Kidney (tissue), 13 donors: ENCODE measurements at regions not wholly inside any gene's neighbourhood (a gene's known extent, or its start where the extent isn't known, plus 50 kb on each side); places are given as distances from the start of the nearest gene placed in this dataset.

Experiments
- DNase-seq, 5 donors: peaks; one replicate each; pipeline ENCODE4 v3.0.0-alpha.2; 2013 to 2020
- FAIRE-seq: peaks from 2 replicates; lab custom pipeline; 2012; peaks lifted over from hg19 to GRCh38; lab: Jason Lieb, UNC
- H3K27ac ChIP-seq, 2 donors: one replicate each; pipeline ENCODE4 v1.7.0; 2013; ENCODE audit warnings: low read depth in 2 of 2, low read length in 2 of 2, inconsistent platforms in 1 of 2
- H3K27me3 ChIP-seq: one replicate; pipeline ENCODE4 v1.7.1; 2013; ENCODE audit warnings: low read length, inconsistent platforms; ENCODE audit not compliant: control insufficient read depth, insufficient read depth
- H3K36me3 ChIP-seq, 3 donors: one replicate each; pipeline versions ENCODE4 v1.7.0 to v1.7.1; 2013; ENCODE audit warnings: low read length in 3 of 3, control low read depth in 1 of 3, inconsistent platforms in 1 of 3; ENCODE audit not compliant: insufficient read depth in 3 of 3, control insufficient read depth in 2 of 3
- H3K4me1 ChIP-seq, 3 donors: one replicate each; pipeline versions ENCODE4 v1.7.0 to v1.7.1; 2013; ENCODE audit warnings: low read length in 3 of 3, inconsistent platforms in 1 of 3, low read depth in 1 of 3; ENCODE audit not compliant: control insufficient read depth in 2 of 3, insufficient read depth in 2 of 3
- H3K4me3 ChIP-seq, 3 donors: one replicate each; pipeline versions ENCODE4 v1.7.0 to v1.8.1; 2013; ENCODE audit warnings: low read length in 3 of 3, control low read depth in 1 of 3, inconsistent platforms in 1 of 3
- H3K9ac ChIP-seq, 3 donors: one replicate each; pipeline versions ENCODE4 v1.7.0 to v1.7.1; 2013; ENCODE audit warnings: low read length in 3 of 3, control low read depth in 1 of 3, inconsistent platforms in 1 of 3
- H3K9me3 ChIP-seq, 3 donors: one replicate each; pipeline versions ENCODE4 v1.7.0 to v1.7.1; 2013; ENCODE audit warnings: low read length in 3 of 3, control low read depth in 1 of 3, inconsistent platforms in 1 of 3; ENCODE audit not compliant: control insufficient read depth in 2 of 3, insufficient read depth in 1 of 3
- intact Hi-C: fragments of 100-400 bp; cut with DNase I; formaldehyde crosslinking; loops from one replicate; pipeline ENCODE4 v1.11.1; 2022
- TF ChIP-seq, protein P1 (sequence below): IDR thresholded peaks from 3 replicates; pipeline ENCODE4 v1.5.1; 2012; ENCODE audit warnings: mild to moderate bottlenecking, moderate library complexity, borderline replicate concordance; ENCODE audit not compliant: insufficient read depth; ENCODE audit errors: extremely low read depth
- donor health status: control.
- donor health status: control.
- donor health status: control.
- donor health status: control.
- donor health status: control.
- donor health status: DM: yes; HTN: yes; CAD: no.
- donor health status: Normal renal cell carcinoma (clear cell type).

DNA sequence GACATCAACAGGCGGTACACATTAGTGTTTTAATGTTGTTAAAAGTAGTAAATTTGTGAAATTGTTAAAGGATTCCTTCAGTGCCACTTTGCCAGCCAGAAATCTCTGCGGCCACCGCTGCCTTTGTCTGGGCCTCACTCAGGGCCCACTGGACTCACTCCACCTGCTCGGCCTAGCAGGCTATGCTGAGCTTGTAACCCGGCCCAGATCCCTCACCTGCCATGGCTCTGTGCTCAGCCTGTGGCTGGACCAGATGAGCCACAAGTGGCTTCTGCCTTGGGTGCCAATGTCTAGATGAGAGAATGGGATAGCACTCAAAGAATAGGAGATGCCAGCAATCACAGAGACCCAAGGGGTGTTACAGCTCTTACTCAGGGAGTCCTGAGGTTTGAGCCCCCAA is 1228.0 kb downstream of the DIAPH3 start:
- no peak overlapping the region for H3K4me3 ChIP-seq
- no peak for FAIRE-seq
- no peak overlapping the region for H3K9ac ChIP-seq
- H3K9me3 ChIP-seq = no peaks in the 10 kb centered on the region
- H3K4me1 ChIP-seq = no peaks in the 10 kb centered on the region
- no peaks in the 10 kb centered on the region for H3K36me3 ChIP-seq
- intact Hi-C loops = no loop called here
- DNase-seq = peak in 1 of 5 donors; percentile 29
- TF ChIP-seq, protein P1, sequence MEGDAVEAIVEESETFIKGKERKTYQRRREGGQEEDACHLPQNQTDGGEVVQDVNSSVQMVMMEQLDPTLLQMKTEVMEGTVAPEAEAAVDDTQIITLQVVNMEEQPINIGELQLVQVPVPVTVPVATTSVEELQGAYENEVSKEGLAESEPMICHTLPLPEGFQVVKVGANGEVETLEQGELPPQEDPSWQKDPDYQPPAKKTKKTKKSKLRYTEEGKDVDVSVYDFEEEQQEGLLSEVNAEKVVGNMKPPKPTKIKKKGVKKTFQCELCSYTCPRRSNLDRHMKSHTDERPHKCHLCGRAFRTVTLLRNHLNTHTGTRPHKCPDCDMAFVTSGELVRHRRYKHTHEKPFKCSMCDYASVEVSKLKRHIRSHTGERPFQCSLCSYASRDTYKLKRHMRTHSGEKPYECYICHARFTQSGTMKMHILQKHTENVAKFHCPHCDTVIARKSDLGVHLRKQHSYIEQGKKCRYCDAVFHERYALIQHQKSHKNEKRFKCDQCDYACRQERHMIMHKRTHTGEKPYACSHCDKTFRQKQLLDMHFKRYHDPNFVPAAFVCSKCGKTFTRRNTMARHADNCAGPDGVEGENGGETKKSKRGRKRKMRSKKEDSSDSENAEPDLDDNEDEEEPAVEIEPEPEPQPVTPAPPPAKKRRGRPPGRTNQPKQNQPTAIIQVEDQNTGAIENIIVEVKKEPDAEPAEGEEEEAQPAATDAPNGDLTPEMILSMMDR = no peak
- no peak overlapping the region for H3K27ac ChIP-seq
- H3K27me3 ChIP-seq = no peaks in the 10 kb centered on the region

DNA sequence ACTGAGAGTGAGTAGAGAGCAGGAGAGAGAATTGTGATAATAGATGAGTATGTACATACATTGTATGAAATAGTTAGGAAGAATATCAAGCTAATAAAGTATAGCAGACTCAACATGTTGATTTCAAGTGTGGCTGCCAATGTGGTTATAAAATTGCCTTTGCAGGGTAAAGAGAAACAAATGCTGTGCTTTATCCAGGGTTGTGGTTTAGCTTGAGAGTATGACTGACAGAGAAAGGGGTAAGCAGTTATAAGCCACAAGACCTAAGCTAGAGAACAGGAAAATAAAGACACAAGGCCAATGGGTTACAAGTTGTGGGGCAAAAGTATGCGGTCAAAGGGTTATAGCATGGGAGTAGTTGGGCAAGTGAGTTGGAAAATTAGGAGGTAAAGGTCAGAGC is 1217.5 kb downstream of the DIAPH3 start:
- H3K9me3 ChIP-seq = no peaks in the 10 kb centered on the region
- no peaks in the 10 kb centered on the region for H3K4me1 ChIP-seq
- H3K27ac ChIP-seq = no peak overlapping the region
- intact Hi-C loops = no loop called here
- DNase-seq (no peak), FAIRE-seq (no peak)
- TF ChIP-seq, protein P1 = no peak
- H3K9ac ChIP-seq = no peak overlapping the region
- H3K36me3 ChIP-seq = no peaks in the 10 kb centered on the region
- no peaks in the 10 kb centered on the region for H3K27me3 ChIP-seq
- H3K4me3 ChIP-seq = no peak overlapping the region

DNA sequence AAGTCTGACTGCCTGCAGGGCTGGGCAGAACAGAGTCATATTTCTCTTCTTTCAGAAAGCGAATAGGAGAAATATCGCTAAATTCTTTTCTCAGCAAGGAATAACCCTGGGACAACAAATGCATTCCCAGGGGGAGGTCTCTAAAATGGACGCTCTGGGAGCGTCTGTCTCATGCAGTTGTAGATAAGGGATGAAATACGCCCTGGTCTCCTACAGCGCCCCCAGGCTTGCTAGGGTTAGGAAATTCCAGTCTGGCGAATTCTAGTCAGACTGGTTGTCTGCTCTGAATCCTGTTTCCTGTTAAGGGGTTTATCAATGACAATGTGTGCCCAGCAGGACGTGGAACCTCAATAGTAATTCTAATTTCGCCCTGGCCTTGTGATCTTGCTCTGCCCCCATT is 1214.1 kb downstream of the DIAPH3 start:
- Histone ChIP-seq H3K4me3 (no peak overlapping the region), H3K27ac (no peak overlapping the region), H3K27me3 (no peaks in the 10 kb centered on the region), H3K4me1 (no peaks in the 10 kb centered on the region), H3K9me3 (no peaks in the 10 kb centered on the region), H3K9ac (no peak overlapping the region), H3K36me3 (no peaks in the 10 kb centered on the region)
- FAIRE-seq (no peak), DNase-seq (no peak)
- TF ChIP-seq, protein P1 = no peak
- intact Hi-C loops = no loop called here

DNA sequence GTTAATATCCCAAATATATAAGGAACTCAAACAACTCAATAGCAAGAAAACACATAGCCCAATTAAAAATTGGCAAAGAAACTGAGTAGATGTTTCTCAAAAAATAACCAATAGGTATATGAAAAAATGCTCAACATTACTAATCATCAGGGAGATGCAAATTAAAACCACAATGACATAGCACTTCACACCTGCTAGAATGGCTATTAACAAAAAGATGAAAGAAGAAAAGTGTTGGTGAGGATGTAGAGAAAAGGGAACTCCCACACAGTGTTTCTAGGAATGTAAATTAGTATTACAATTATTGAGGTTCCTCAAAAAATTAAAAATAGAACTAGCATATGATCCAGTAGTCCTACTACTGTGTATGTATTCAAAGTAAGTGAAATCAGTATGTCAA is 1212.8 kb downstream of the DIAPH3 start:
- H3K9me3 ChIP-seq = no peaks in the 10 kb centered on the region
- H3K36me3 ChIP-seq = no peaks in the 10 kb centered on the region
- TF ChIP-seq, protein P1 = no peak
- intact Hi-C loops = no loop called here
- FAIRE-seq = no peak
- no peak overlapping the region for H3K9ac ChIP-seq
- no peak overlapping the region for H3K4me3 ChIP-seq
- no peak for DNase-seq
- no peaks in the 10 kb centered on the region for H3K4me1 ChIP-seq
- no peak overlapping the region for H3K27ac ChIP-seq
- H3K27me3 ChIP-seq = no peaks in the 10 kb centered on the region
